MM.1S (cell line): ENCODE measurements at regions not wholly inside any gene's neighbourhood (a gene's known extent, or its start where the extent isn't known, plus 50 kb on each side); places are given as distances from the start of the nearest gene placed in this dataset.

Experiments
- DNase-seq: peaks from one replicate; pipeline ENCODE4 v3.0.0-alpha.2; 2015
- H2AFZ ChIP-seq: fragments of 300-600 bp; sonication (generic); 2 replicates; pipeline ENCODE4 v1.6.0; 2016; ENCODE audit warnings: antibody characterized with exemption, low read length
- H3F3A ChIP-seq: fragments of 300-600 bp; sonication (generic); 2 replicates; pipeline ENCODE4 v1.6.1; 2016; ENCODE audit warnings: mild to moderate bottlenecking, antibody characterized with exemption, low read length, moderate library complexity, mixed read lengths; ENCODE audit not compliant: insufficient read depth
- H3K27ac ChIP-seq: fragments of 300-600 bp; sonication (generic); 2 replicates; pipeline ENCODE4 v1.5.1; 2016; ENCODE audit warnings: mild to moderate bottlenecking, low read length
- H3K27me3 ChIP-seq: fragments of 300-600 bp; sonication (generic); replicated peaks from 2 replicates; pipeline ENCODE4 v1.6.0; 2016; ENCODE audit warnings: low read length; ENCODE audit not compliant: insufficient read depth
- H3K36me3 ChIP-seq: fragments of 300-600 bp; sonication (generic); replicated peaks from 2 replicates; pipeline ENCODE4 v1.6.1; 2016; ENCODE audit warnings: mild to moderate bottlenecking, low read length, mixed read lengths; ENCODE audit not compliant: insufficient read depth
- H3K4me1 ChIP-seq: fragments of 300-600 bp; sonication (generic); 2 replicates; pipeline ENCODE4 v1.6.1; 2016; ENCODE audit warnings: low read length, mixed read lengths
- H3K4me2 ChIP-seq: fragments of 300-600 bp; sonication (generic); 2 replicates; pipeline ENCODE4 v1.6.0; 2016; ENCODE audit warnings: low read depth, low read length
- H3K4me3 ChIP-seq: fragments of 300-600 bp; sonication (generic); 2 replicates; pipeline ENCODE4 v1.5.1; 2016; ENCODE audit warnings: low read length, mixed read lengths
- H3K79me2 ChIP-seq: fragments of 300-600 bp; sonication (generic); 2 replicates; pipeline ENCODE4 v1.6.1; 2016; ENCODE audit warnings: mixed run types, low read length, mixed read lengths
- H3K9ac ChIP-seq: fragments of 300-600 bp; sonication (generic); 2 replicates; pipeline ENCODE4 v1.6.1; 2016; ENCODE audit warnings: low read length, mixed read lengths
- H3K9me2 ChIP-seq: fragments of 300-600 bp; sonication (generic); replicated peaks from 2 replicates; pipeline ENCODE4 v1.6.1; 2016; ENCODE audit warnings: mild to moderate bottlenecking, low read length, mixed read lengths; ENCODE audit not compliant: insufficient read depth
- H3K9me3 ChIP-seq: fragments of 300-600 bp; sonication (generic); replicated peaks from 2 replicates; pipeline ENCODE4 v1.6.1; 2016; ENCODE audit warnings: mild to moderate bottlenecking, low read length, mixed read lengths; ENCODE audit not compliant: insufficient read depth
- H4K20me1 ChIP-seq: fragments of 300-600 bp; sonication (generic); 2 replicates; pipeline ENCODE4 v1.6.1; 2016; ENCODE audit warnings: mild to moderate bottlenecking, low read length, moderate library complexity, mixed read lengths; ENCODE audit not compliant: insufficient read depth
- CTCF ChIP-seq: fragments of 300-600 bp; sonication (generic); IDR thresholded peaks from 2 replicates; pipeline ENCODE4 v1.5.1; 2016; ENCODE audit warnings: antibody characterized with exemption, low read length, mixed read lengths
- EZH2 ChIP-seq: fragments of 300-600 bp; sonication (generic); optimal IDR thresholded peaks from 2 replicates; pipeline ENCODE3; 2017; ENCODE audit warnings: low read depth, mild to moderate bottlenecking, antibody characterized with exemption, low read length, mixed read lengths
- EZH2phosphoT487 ChIP-seq: fragments of 300-600 bp; sonication (generic); IDR thresholded peaks from 2 replicates; pipeline ENCODE4 v1.6.1; 2018; ENCODE audit warnings: antibody characterized with exemption, low read length

- H3K27ac ChIP-seq = no peak overlapping the region
- no peaks in the 10 kb centered on the region for H3K4me1 ChIP-seq
- TF ChIP-seq EZH2 = no peak
- no peak for TF ChIP-seq CTCF
- no peak for TF ChIP-seq EZH2phosphoT487
- no peaks in the 10 kb centered on the region for H3K79me2 ChIP-seq
- H3K27me3 ChIP-seq = peaks cover 47% of the 10 kb centered on the region
- no peaks in the 10 kb centered on the region for H3F3A ChIP-seq
- no peak overlapping the region for H3K4me3 ChIP-seq
- no peak overlapping the region for H3K4me2 ChIP-seq
- no peaks in the 10 kb centered on the region for H3K9me3 ChIP-seq
- H3K9me2 ChIP-seq = no peaks in the 10 kb centered on the region
- no peak overlapping the region for H3K9ac ChIP-seq
- H4K20me1 ChIP-seq = no peaks in the 10 kb centered on the region
- no peak overlapping the region for H2AFZ ChIP-seq
- H3K36me3 ChIP-seq = no peaks in the 10 kb centered on the region
- DNase-seq = no peak
Measured at GRCh38 chr19:34066007-34066643, 106.2 kb upstream of the LSM14A start.

DNA sequence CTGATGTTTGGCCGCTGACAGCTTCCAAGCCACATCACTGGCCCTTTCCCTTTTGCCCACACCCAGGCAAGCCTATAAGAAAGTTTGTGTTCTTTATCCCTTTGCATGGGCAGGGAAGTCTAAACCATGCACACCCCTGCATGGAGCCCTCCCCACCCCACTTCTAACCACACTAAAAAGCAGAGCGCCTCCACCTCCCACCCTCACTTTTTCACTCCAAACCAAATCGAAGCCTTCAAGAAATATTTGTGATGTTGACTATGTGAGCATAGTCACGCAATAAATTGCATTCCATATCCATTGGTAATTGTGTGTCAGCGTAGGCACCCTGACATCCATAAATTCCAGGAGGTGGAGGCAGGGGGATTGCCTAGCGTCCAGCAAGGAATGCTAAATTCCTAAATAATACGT, 104.4 kb upstream of the LSM14A start:
- no peaks in the 10 kb centered on the region for H3K36me3 ChIP-seq

GRCh38 chr19:34075661-34076091, 96.6 kb upstream of the LSM14A start:
- no peak overlapping the region for H2AFZ ChIP-seq
- H4K20me1 ChIP-seq = no peaks in the 10 kb centered on the region
- no peak overlapping the region for H3K9ac ChIP-seq
- no peaks in the 10 kb centered on the region for H3K9me2 ChIP-seq
- no peaks in the 10 kb centered on the region for H3K79me2 ChIP-seq
- no peaks in the 10 kb centered on the region for H3K9me3 ChIP-seq
- no peak overlapping the region for H3K4me3 ChIP-seq
- peaks cover 9% of the 10 kb centered on the region for H3K27me3 ChIP-seq
- H3F3A ChIP-seq = no peaks in the 10 kb centered on the region
- H3K36me3 ChIP-seq = no peaks in the 10 kb centered on the region
- TF ChIP-seq EZH2 (no peak), CTCF (no peak)
- no peaks in the 10 kb centered on the region for H3K4me1 ChIP-seq
- H3K27ac ChIP-seq = no peak overlapping the region
- no peak for DNase-seq
- H3K4me2 ChIP-seq = no peak overlapping the region

More for the DNA sequence above, 104.4 kb upstream of the LSM14A start:
- Histone ChIP-seq H3K9me3 (no peaks in the 10 kb centered on the region), H3F3A (no peaks in the 10 kb centered on the region), H3K27ac (no peak overlapping the region), H4K20me1 (no peaks in the 10 kb centered on the region), H2AFZ (no peak overlapping the region), H3K9me2 (no peaks in the 10 kb centered on the region), H3K4me1 (no peaks in the 10 kb centered on the region), H3K79me2 (no peaks in the 10 kb centered on the region), H3K9ac (no peak overlapping the region), H3K27me3 (peaks cover 42% of the 10 kb centered on the region), H3K4me2 (no peak overlapping the region), H3K4me3 (no peak overlapping the region)
- DNase-seq = no peak
- no peak for TF ChIP-seq EZH2phosphoT487
- TF ChIP-seq EZH2 = no peak
- no peak for TF ChIP-seq CTCF
